Effector memory CD8-positive, alpha-beta T cell (primary cell): ENCODE measurements at regions not wholly inside any gene's neighbourhood (a gene's known extent, or its start where the extent isn't known, plus 50 kb on each side); places are given as distances from the start of the nearest gene placed in this dataset.

ENCODE experiments used
- ATAC-seq: fragments of 150-1000 bp; cut with Tn5 transposase; replicated peaks from 2 replicates; pipeline ENCODE4 v1.10.0; 2021; ENCODE audit warnings: mild to moderate bottlenecking, moderate library complexity
- DNase-seq, 3 experiments: peaks; one replicate each; pipeline ENCODE4 v3.0.0; 2021
- H3K27ac Mint-ChIP-seq, 2 donors: one replicate each; pipeline ENCODE4 v1.8.0; 2022; ENCODE audit warnings: mild to moderate bottlenecking in 2 of 2, mixed read lengths in 2 of 2, moderate library complexity in 2 of 2
- H3K27me3 Mint-ChIP-seq, 2 donors: one replicate each; pipeline ENCODE4 v1.8.0; 2022; ENCODE audit warnings: mixed read lengths in 2 of 2
- H3K36me3 Mint-ChIP-seq: one replicate; pipeline ENCODE4 v1.8.0; 2022; ENCODE audit warnings: mild to moderate bottlenecking, moderate library complexity, mixed read lengths; ENCODE audit not compliant: insufficient read depth
- H3K4me1 Mint-ChIP-seq, 2 donors: one replicate each; pipeline ENCODE4 v1.8.0; 2022; ENCODE audit warnings: low read depth in 2 of 2, mixed read lengths in 2 of 2
- H3K4me3 Mint-ChIP-seq, 2 donors: one replicate each; pipeline ENCODE4 v1.8.0; 2022; ENCODE audit warnings: mild to moderate bottlenecking in 2 of 2, mixed read lengths in 2 of 2, moderate library complexity in 2 of 2
- H3K9me3 Mint-ChIP-seq, 2 donors: one replicate each; pipeline ENCODE4 v1.8.0; 2022; ENCODE audit warnings: mixed read lengths in 2 of 2

- no peaks in the 10 kb centered on the region for H3K4me1 Mint-ChIP-seq
- peaks cover 6 to 19% of the 10 kb centered on the region in 2 donors for H3K9me3 Mint-ChIP-seq
- ATAC-seq (no peak), DNase-seq (no peak)
- no peak overlapping the region for H3K4me3 Mint-ChIP-seq
- no peaks in the 10 kb centered on the region for H3K27me3 Mint-ChIP-seq
- H3K36me3 Mint-ChIP-seq, result peaks cover 2% of the 10 kb centered on the region
- no peak overlapping the region for H3K27ac Mint-ChIP-seq
Measured at GRCh38 chr9:13616491-13617035, 337.1 kb upstream of the MPDZ start.

- H3K4me3 Mint-ChIP-seq, result no peak overlapping the region
Measured at GRCh38 chr9:13615660-13616490, 336.4 kb upstream of the MPDZ start.

GRCh38 chr9:13614060-13614459 lies 334.6 kb upstream of the MPDZ start:
- DNase-seq (no peak), ATAC-seq (no peak)
- Mint-ChIP-seq H3K27me3 (no peaks in the 10 kb centered on the region), H3K27ac (no peak overlapping the region), H3K4me3 (no peak overlapping the region), H3K36me3 (peaks cover 2% of the 10 kb centered on the region), H3K4me1 (no peaks in the 10 kb centered on the region), H3K9me3 (peaks cover 2 to 11% of the 10 kb centered on the region in 2 donors)

More at GRCh38 chr9:13615660-13616490, 336.4 kb upstream of the MPDZ start:
- H3K27me3 Mint-ChIP-seq, result no peaks in the 10 kb centered on the region
- peaks cover 6 to 18% of the 10 kb centered on the region in 2 donors for H3K9me3 Mint-ChIP-seq
- ATAC-seq (no peak), DNase-seq (no peak)
- H3K36me3 Mint-ChIP-seq, result peaks cover 2% of the 10 kb centered on the region
- H3K4me1 Mint-ChIP-seq, result no peaks in the 10 kb centered on the region
- H3K27ac Mint-ChIP-seq, result no peak overlapping the region

GRCh38 chr9:13613296-13613695 lies 333.8 kb upstream of the MPDZ start:
- Mint-ChIP-seq H3K27me3 (no peaks in the 10 kb centered on the region), H3K9me3 (peaks cover 2 to 11% of the 10 kb centered on the region in 2 donors), H3K36me3 (peaks cover 2% of the 10 kb centered on the region), H3K4me1 (no peaks in the 10 kb centered on the region), H3K27ac (no peak overlapping the region), H3K4me3 (no peak overlapping the region)
- DNase-seq (no peak), ATAC-seq (no peak)

- ATAC-seq (no peak), DNase-seq (no peak)
- Mint-ChIP-seq H3K9me3 (peaks cover 0 to 9% of the 10 kb centered on the region in 2 donors), H3K27ac (no peak overlapping the region), H3K4me3 (no peak overlapping the region), H3K4me1 (no peaks in the 10 kb centered on the region), H3K36me3 (no peaks in the 10 kb centered on the region), H3K27me3 (no peaks in the 10 kb centered on the region)
Measured at GRCh38 chr9:13608451-13608850, 329.0 kb upstream of the MPDZ start.

GRCh38 chr9:13607481-13608441 lies 328.3 kb upstream of the MPDZ start:
- Mint-ChIP-seq H3K36me3 (no peaks in the 10 kb centered on the region), H3K4me3 (no peak overlapping the region), H3K4me1 (no peaks in the 10 kb centered on the region), H3K27me3 (no peaks in the 10 kb centered on the region), H3K9me3 (peaks cover 0 to 16% of the 10 kb centered on the region in 2 donors), H3K27ac (no peak overlapping the region)
- DNase-seq (no peak), ATAC-seq (no peak)

- H3K27me3 Mint-ChIP-seq, result no peaks in the 10 kb centered on the region
- no peak overlapping the region for H3K4me3 Mint-ChIP-seq
- ATAC-seq (no peak), DNase-seq (no peak)
- H3K27ac Mint-ChIP-seq, result no peak overlapping the region
- peaks cover 2 to 21% of the 10 kb centered on the region in 2 donors for H3K9me3 Mint-ChIP-seq
- no peaks in the 10 kb centered on the region for H3K4me1 Mint-ChIP-seq
- no peaks in the 10 kb centered on the region for H3K36me3 Mint-ChIP-seq
Measured at GRCh38 chr9:13606586-13606985, 327.1 kb upstream of the MPDZ start.

- no peaks in the 10 kb centered on the region for H3K4me1 Mint-ChIP-seq
- no peaks in the 10 kb centered on the region for H3K36me3 Mint-ChIP-seq
- no peak overlapping the region for H3K4me3 Mint-ChIP-seq
- H3K9me3 Mint-ChIP-seq, result peaks cover 2 to 21% of the 10 kb centered on the region in 2 donors
- ATAC-seq, result no peak
- H3K27ac Mint-ChIP-seq, result no peak overlapping the region
- DNase-seq, result no peak
- H3K27me3 Mint-ChIP-seq, result no peaks in the 10 kb centered on the region
Measured at GRCh38 chr9:13603921-13604320, 324.4 kb upstream of the MPDZ start.

GRCh38 chr9:13598738-13599137 lies 319.2 kb upstream of the MPDZ start:
- DNase-seq (no peak), ATAC-seq (no peak)
- Mint-ChIP-seq H3K9me3 (peaks cover 2 to 23% of the 10 kb centered on the region in 2 donors), H3K4me1 (no peaks in the 10 kb centered on the region), H3K4me3 (no peak overlapping the region), H3K36me3 (no peaks in the 10 kb centered on the region), H3K27me3 (no peaks in the 10 kb centered on the region), H3K27ac (no peak overlapping the region)

- no peak for ATAC-seq
- H3K27ac Mint-ChIP-seq, result no peak overlapping the region
- DNase-seq, result no peak
- H3K4me1 Mint-ChIP-seq, result no peaks in the 10 kb centered on the region
- H3K9me3 Mint-ChIP-seq, result peaks cover 2 to 11% of the 10 kb centered on the region in 2 donors
- H3K4me3 Mint-ChIP-seq, result no peak overlapping the region
- no peaks in the 10 kb centered on the region for H3K27me3 Mint-ChIP-seq
- no peaks in the 10 kb centered on the region for H3K36me3 Mint-ChIP-seq
Measured at GRCh38 chr9:13597427-13597826, 317.9 kb upstream of the MPDZ start.

- Mint-ChIP-seq H3K4me1 (no peaks in the 10 kb centered on the region), H3K4me3 (no peak overlapping the region), H3K36me3 (no peaks in the 10 kb centered on the region), H3K27me3 (no peaks in the 10 kb centered on the region), H3K9me3 (peaks cover 0 to 9% of the 10 kb centered on the region in 2 donors), H3K27ac (no peak overlapping the region)
- DNase-seq (no peak), ATAC-seq (no peak)
Measured at GRCh38 chr9:13597004-13597403, 317.5 kb upstream of the MPDZ start.

- DNase-seq (no peak), ATAC-seq (no peak)
- Mint-ChIP-seq H3K27me3 (no peaks in the 10 kb centered on the region), H3K4me3 (no peak overlapping the region), H3K9me3 (peaks cover 0 to 9% of the 10 kb centered on the region in 2 donors), H3K27ac (no peak overlapping the region), H3K36me3 (no peaks in the 10 kb centered on the region), H3K4me1 (no peaks in the 10 kb centered on the region)
Measured at GRCh38 chr9:13596383-13596970, 317.0 kb upstream of the MPDZ start.

- no peaks in the 10 kb centered on the region for H3K4me1 Mint-ChIP-seq
- no peak overlapping the region for H3K27ac Mint-ChIP-seq
- no peaks in the 10 kb centered on the region for H3K27me3 Mint-ChIP-seq
- ATAC-seq (no peak), DNase-seq (no peak)
- no peaks in the 10 kb centered on the region for H3K36me3 Mint-ChIP-seq
- peaks cover 5 to 17% of the 10 kb centered on the region in 2 donors for H3K9me3 Mint-ChIP-seq
- H3K4me3 Mint-ChIP-seq, result no peak overlapping the region
Measured at GRCh38 chr9:13590996-13591395, 311.5 kb upstream of the MPDZ start.
